Effector memory CD4-positive, alpha-beta T cell (primary cell): ENCODE measurements at regions not wholly inside any gene's neighbourhood (a gene's known extent, or its start where the extent isn't known, plus 50 kb on each side); places are given as distances from the start of the nearest gene placed in this dataset.

Source experiments
- DNase-seq, 3 donors: peaks; one replicate each; pipeline ENCODE4 v3.0.0-alpha.2; 2020
- H3K27ac ChIP-seq: 2 replicates; pipeline ENCODE4 v1.7.0; 2013; ENCODE audit warnings: mild to moderate bottlenecking, low read length, moderate library complexity; ENCODE audit not compliant: insufficient read depth, poor library complexity, severe bottlenecking
- H3K27me3 ChIP-seq: replicated peaks from 2 replicates; pipeline ENCODE4 v1.7.0; 2013; ENCODE audit warnings: mild to moderate bottlenecking, low read length; ENCODE audit not compliant: insufficient read depth, control insufficient read depth, poor library complexity, severe bottlenecking
- H3K36me3 ChIP-seq: 2 replicates; pipeline ENCODE4 v1.7.0; 2013; ENCODE audit warnings: mild to moderate bottlenecking, low read length, moderate library complexity; ENCODE audit not compliant: control insufficient read depth, insufficient read depth
- H3K4me1 ChIP-seq: 2 replicates; pipeline ENCODE4 v1.7.0; 2013; ENCODE audit warnings: low read length, mild to moderate bottlenecking; ENCODE audit not compliant: control insufficient read depth, insufficient read depth, poor library complexity, severe bottlenecking
- H3K4me3 ChIP-seq: 2 replicates; pipeline ENCODE4 v1.7.0; 2013; ENCODE audit warnings: low read length, low read depth, mild to moderate bottlenecking; ENCODE audit not compliant: insufficient read depth, poor library complexity, severe bottlenecking
- H3K9me3 ChIP-seq: 2 replicates; pipeline ENCODE4 v1.7.0; 2013; ENCODE audit warnings: mild to moderate bottlenecking, low read length, moderate library complexity; ENCODE audit not compliant: control insufficient read depth

- Histone ChIP-seq H3K27ac (no peak overlapping the region), H3K27me3 (peaks cover 4% of the 10 kb centered on the region), H3K4me3 (no peak overlapping the region), H3K9me3 (no peaks in the 10 kb centered on the region), H3K36me3 (no peaks in the 10 kb centered on the region), H3K4me1 (no peaks in the 10 kb centered on the region)
- DNase-seq = no peak
These were observed 152.6 kb upstream of the GBE1 start for GRCh38 chr3:81913886-81914663.

GRCh38 chr3:81911221-81911620 is 149.8 kb upstream of the GBE1 start:
- Histone ChIP-seq H3K9me3 (no peaks in the 10 kb centered on the region), H3K4me3 (no peak overlapping the region), H3K36me3 (no peaks in the 10 kb centered on the region), H3K27me3 (peaks cover 4% of the 10 kb centered on the region), H3K4me1 (no peaks in the 10 kb centered on the region), H3K27ac (no peak overlapping the region)
- no peak for DNase-seq

GRCh38 chr3:81910244-81910852 is 148.9 kb upstream of the GBE1 start:
- H3K27ac ChIP-seq = no peak overlapping the region
- DNase-seq = no peak
- H3K4me1 ChIP-seq = no peaks in the 10 kb centered on the region
- no peaks in the 10 kb centered on the region for H3K9me3 ChIP-seq
- peaks cover 4% of the 10 kb centered on the region for H3K27me3 ChIP-seq
- H3K4me3 ChIP-seq = no peak overlapping the region
- H3K36me3 ChIP-seq = no peaks in the 10 kb centered on the region

GRCh38 chr3:81909796-81910195 is 148.4 kb upstream of the GBE1 start:
- Histone ChIP-seq H3K27me3 (peaks cover 4% of the 10 kb centered on the region), H3K27ac (no peak overlapping the region), H3K36me3 (no peaks in the 10 kb centered on the region), H3K9me3 (no peaks in the 10 kb centered on the region), H3K4me3 (no peak overlapping the region), H3K4me1 (no peaks in the 10 kb centered on the region)
- no peak for DNase-seq

- peaks cover 4% of the 10 kb centered on the region for H3K27me3 ChIP-seq
- H3K4me1 ChIP-seq = no peaks in the 10 kb centered on the region
- H3K27ac ChIP-seq = no peak overlapping the region
- H3K36me3 ChIP-seq = no peaks in the 10 kb centered on the region
- H3K4me3 ChIP-seq = no peak overlapping the region
- DNase-seq = no peak
- H3K9me3 ChIP-seq = no peaks in the 10 kb centered on the region
These were observed 147.1 kb upstream of the GBE1 start for GRCh38 chr3:81908561-81908960.

- Histone ChIP-seq H3K4me3 (no peak overlapping the region), H3K36me3 (no peaks in the 10 kb centered on the region), H3K27ac (no peak overlapping the region), H3K4me1 (no peaks in the 10 kb centered on the region), H3K27me3 (no peaks in the 10 kb centered on the region), H3K9me3 (no peaks in the 10 kb centered on the region)
- DNase-seq = no peak
These were observed 136.9 kb upstream of the GBE1 start for GRCh38 chr3:81898336-81898735.

GRCh38 chr3:81894598-81894997 is 133.2 kb upstream of the GBE1 start:
- Histone ChIP-seq H3K9me3 (no peaks in the 10 kb centered on the region), H3K27ac (no peak overlapping the region), H3K36me3 (no peaks in the 10 kb centered on the region), H3K27me3 (no peaks in the 10 kb centered on the region), H3K4me3 (no peak overlapping the region), H3K4me1 (no peaks in the 10 kb centered on the region)
- DNase-seq = no peak

- Histone ChIP-seq H3K36me3 (no peaks in the 10 kb centered on the region), H3K27ac (no peak overlapping the region), H3K4me1 (no peaks in the 10 kb centered on the region), H3K27me3 (no peaks in the 10 kb centered on the region), H3K9me3 (no peaks in the 10 kb centered on the region), H3K4me3 (no peak overlapping the region)
- DNase-seq = no peak
These were observed 129.8 kb upstream of the GBE1 start for GRCh38 chr3:81891055-81891895.

GRCh38 chr3:81888914-81889557 is 127.6 kb upstream of the GBE1 start:
- H3K27me3 ChIP-seq = no peaks in the 10 kb centered on the region
- DNase-seq = no peak
- H3K4me1 ChIP-seq = no peaks in the 10 kb centered on the region
- H3K9me3 ChIP-seq = no peaks in the 10 kb centered on the region
- H3K27ac ChIP-seq = no peak overlapping the region
- H3K4me3 ChIP-seq = no peak overlapping the region
- H3K36me3 ChIP-seq = no peaks in the 10 kb centered on the region
